K562 (cell line): ENCODE measurements at regions not wholly inside any gene's neighbourhood (a gene's known extent, or its start where the extent isn't known, plus 50 kb on each side); places are given as distances from the start of the nearest gene placed in this dataset.

ENCODE experiments used
- RFX5 ChIP-seq: IDR thresholded peaks from 2 replicates; pipeline ENCODE4 v1.6.1; 2011; ENCODE audit warnings: low read depth, mild to moderate bottlenecking, improper control_type of control experiment, low read length
- TF ChIP-seq, protein P1 (sequence below): fragments of 250-450 bp; sonication (Bioruptor Pico); IDR thresholded peaks from 2 replicates; pipeline ENCODE4 v1.4.0; 2020; ENCODE audit warnings: mild to moderate bottlenecking, moderate library complexity

DNA sequence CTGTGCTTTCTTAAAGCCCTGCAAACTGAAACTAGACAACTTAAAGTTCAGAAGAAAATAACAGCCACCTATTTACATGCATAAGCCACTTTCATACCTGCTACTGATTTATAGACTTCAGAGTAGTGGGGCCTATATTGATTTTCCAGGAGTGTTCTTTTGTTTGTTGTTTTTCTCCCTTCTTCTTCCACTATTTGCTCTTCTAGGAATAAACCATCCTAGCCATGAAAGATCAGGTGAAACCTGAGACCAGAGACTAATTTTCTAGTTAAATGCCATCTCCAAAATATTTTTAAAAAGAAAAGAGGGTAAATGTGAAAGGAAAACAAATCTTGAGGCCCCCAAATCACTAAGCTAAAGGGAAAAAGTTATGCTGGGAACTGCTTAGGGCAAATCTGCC is 72.4 kb upstream of the C1GALT1 start:
- TF ChIP-seq RFX5 = no peak
- TF ChIP-seq, protein P1, sequence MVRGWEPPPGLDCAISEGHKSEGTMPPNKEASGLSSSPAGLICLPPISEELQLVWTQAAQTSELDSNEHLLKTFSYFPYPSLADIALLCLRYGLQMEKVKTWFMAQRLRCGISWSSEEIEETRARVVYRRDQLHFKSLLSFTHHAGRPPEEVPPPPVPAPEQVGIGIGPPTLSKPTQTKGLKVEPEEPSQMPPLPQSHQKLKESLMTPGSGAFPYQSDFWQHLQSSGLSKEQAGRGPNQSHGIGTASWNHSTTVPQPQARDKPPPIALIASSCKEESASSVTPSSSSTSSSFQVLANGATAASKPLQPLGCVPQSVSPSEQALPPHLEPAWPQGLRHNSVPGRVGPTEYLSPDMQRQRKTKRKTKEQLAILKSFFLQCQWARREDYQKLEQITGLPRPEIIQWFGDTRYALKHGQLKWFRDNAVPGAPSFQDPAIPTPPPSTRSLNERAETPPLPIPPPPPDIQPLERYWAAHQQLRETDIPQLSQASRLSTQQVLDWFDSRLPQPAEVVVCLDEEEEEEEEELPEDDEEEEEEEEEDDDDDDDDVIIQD (CRISPR knock-in tag) = no peak
